Neural cell (in vitro differentiated cells): ENCODE measurements at regions not wholly inside any gene's neighbourhood (a gene's known extent, or its start where the extent isn't known, plus 50 kb on each side); places are given as distances from the start of the nearest gene placed in this dataset.

Experiments used
- H2AFZ ChIP-seq: fragments of 200-600, 300-800 bp; sonication (generic), shearing (Covaris generic); 2 replicates; pipeline ENCODE4 v1.6.0; 2014; ENCODE audit warnings: low read depth, mild to moderate bottlenecking, antibody characterized with exemption, low read length, moderate library complexity
- H3F3A ChIP-seq: fragments of 200-600 bp; shearing (Covaris generic); 2 replicates; pipeline ENCODE4 v1.6.1; 2016; ENCODE audit warnings: mild to moderate bottlenecking, moderate library complexity, mixed read lengths, antibody characterized with exemption, low read length; ENCODE audit not compliant: insufficient read depth, poor library complexity, severe bottlenecking
- H3K27ac ChIP-seq: fragments of 200-600, 300-800 bp; sonication (generic), shearing (Covaris generic); 2 replicates; pipeline ENCODE4 v1.5.1; 2014; ENCODE audit warnings: mild to moderate bottlenecking, low read length, moderate library complexity
- H3K27me3 ChIP-seq: fragments of 300-800, 200-600 bp; sonication (generic), shearing (Covaris generic); 2 replicates; pipeline ENCODE4 v1.6.0; 2014; ENCODE audit warnings: mild to moderate bottlenecking, low read depth, low read length, moderate library complexity; ENCODE audit not compliant: insufficient read depth
- H3K36me3 ChIP-seq: fragments of 300-800, 200-600 bp; sonication (generic), shearing (Covaris generic); 2 replicates; pipeline ENCODE4 v1.5.1; 2014; ENCODE audit warnings: mild to moderate bottlenecking, antibody characterized with exemption, low read length, moderate library complexity; ENCODE audit not compliant: insufficient read depth
- H3K4me2 ChIP-seq: fragments of 300-800, 200-600 bp; sonication (generic), shearing (Covaris generic); 2 replicates; pipeline ENCODE4 v1.6.0; 2014; ENCODE audit warnings: mild to moderate bottlenecking, low read length
- H3K4me3 ChIP-seq: fragments of 300-800, 200-600 bp; sonication (generic), shearing (Covaris generic); 2 replicates; pipeline ENCODE4 v1.5.1; 2014; ENCODE audit warnings: mild to moderate bottlenecking, low read length, moderate library complexity
- H3K79me2 ChIP-seq: fragments of 200-600 bp; shearing (Covaris generic); replicated peaks from 2 replicates; pipeline ENCODE4 v1.6.0; 2014; ENCODE audit warnings: mild to moderate bottlenecking, low read length, moderate library complexity; ENCODE audit not compliant: insufficient read depth
- H3K9ac ChIP-seq: fragments of 300-800, 200-600 bp; sonication (generic), shearing (Covaris generic); 2 replicates; pipeline ENCODE4 v1.6.1; 2016; ENCODE audit warnings: mild to moderate bottlenecking, low read length, mixed read lengths
- H3K9me2 ChIP-seq: fragments of 200-600 bp; shearing (Covaris generic); 2 replicates; pipeline ENCODE4 v1.6.1; 2016; ENCODE audit warnings: mild to moderate bottlenecking, low read length, mixed read lengths; ENCODE audit not compliant: insufficient read depth
- H3K9me3 ChIP-seq: fragments of 200-600, 300-800 bp; sonication (generic), shearing (Covaris generic); 2 replicates; pipeline ENCODE4 v1.6.1; 2016; ENCODE audit warnings: mild to moderate bottlenecking, mixed run types, low read length, moderate library complexity, mixed read lengths
- H4K20me1 ChIP-seq: fragments of 200-600 bp; shearing (Covaris generic); 2 replicates; pipeline ENCODE4 v1.6.1; 2016; ENCODE audit warnings: mild to moderate bottlenecking, mixed run types; ENCODE audit not compliant: insufficient read depth
- CTCF ChIP-seq: fragments of 450-650 bp; IDR thresholded peaks from 2 replicates; pipeline ENCODE4 v1.5.1; 2014; ENCODE audit warnings: antibody characterized with exemption, mild to moderate bottlenecking, moderate library complexity; ENCODE audit not compliant: poor library complexity, severe bottlenecking
- EP300 ChIP-seq: fragments of 450-650 bp; conservative IDR thresholded peaks from 2 replicates; pipeline ENCODE4 v1.6.1; 2014; ENCODE audit warnings: antibody characterized with exemption, mild to moderate bottlenecking, moderate library complexity; ENCODE audit not compliant: poor library complexity, severe bottlenecking
- EZH2 ChIP-seq: fragments of 200-600, 300-800 bp; shearing (Covaris generic), sonication (generic); IDR thresholded peaks from 2 replicates; pipeline ENCODE4 v1.6.1; 2014; ENCODE audit warnings: antibody characterized with exemption, low read length, borderline replicate concordance, mild to moderate bottlenecking; ENCODE audit not compliant: insufficient read depth, poor library complexity, severe bottlenecking
- MXI1 ChIP-seq: fragments of 450-650 bp; conservative IDR thresholded peaks from 2 replicates; pipeline ENCODE4 v1.6.1; 2014; ENCODE audit warnings: antibody characterized with exemption, mild to moderate bottlenecking; ENCODE audit not compliant: poor library complexity, severe bottlenecking
- POLR2AphosphoS5 ChIP-seq: IDR thresholded peaks from 2 replicates; pipeline ENCODE4 v1.6.1; 2012
- RAD21 ChIP-seq: fragments of 450-650 bp; conservative IDR thresholded peaks from 2 replicates; pipeline ENCODE4 v1.6.1; 2014; ENCODE audit warnings: antibody characterized with exemption, mild to moderate bottlenecking, moderate library complexity
- REST ChIP-seq: IDR thresholded peaks from 2 replicates; pipeline ENCODE4 v1.6.1; 2012; ENCODE audit warnings: borderline replicate concordance
- SMC3 ChIP-seq: fragments of 450-650 bp; conservative IDR thresholded peaks from 2 replicates; pipeline ENCODE4 v1.6.1; 2014; ENCODE audit warnings: antibody characterized with exemption, mild to moderate bottlenecking, moderate library complexity; ENCODE audit not compliant: poor library complexity
- TAF1 ChIP-seq: IDR thresholded peaks from 2 replicates; pipeline ENCODE4 v1.6.1; 2012; ENCODE audit warnings: low read depth

GRCh38 chr9:129485145-129485774 is 135.6 kb downstream of the C9orf50 start:
- no peak overlapping the region for H3K4me3 ChIP-seq
- H3K27me3 ChIP-seq = no peaks in the 10 kb centered on the region
- no peaks in the 10 kb centered on the region for H3K79me2 ChIP-seq
- peak overlapping the region; percentile 87 for H3K27ac ChIP-seq
- H4K20me1 ChIP-seq = no peaks in the 10 kb centered on the region
- H3K9me2 ChIP-seq = no peaks in the 10 kb centered on the region
- no peaks in the 10 kb centered on the region for H3K9me3 ChIP-seq
- H3F3A ChIP-seq = no peaks in the 10 kb centered on the region
- no peak overlapping the region for H3K4me2 ChIP-seq
- TF ChIP-seq REST (no peak), RAD21 (no peak), SMC3 (no peak), EP300 (no peak), POLR2AphosphoS5 (no peak), MXI1 (no peak), TAF1 (no peak), EZH2 (no peak), CTCF (no peak)
- no peak overlapping the region for H3K9ac ChIP-seq
- H3K36me3 ChIP-seq = no peaks in the 10 kb centered on the region
- H2AFZ ChIP-seq = no peak overlapping the region

- H2AFZ ChIP-seq = no peak overlapping the region
- no peaks in the 10 kb centered on the region for H3K9me3 ChIP-seq
- H4K20me1 ChIP-seq = no peaks in the 10 kb centered on the region
- H3K79me2 ChIP-seq = no peaks in the 10 kb centered on the region
- H3K27ac ChIP-seq = no peak overlapping the region
- H3K4me3 ChIP-seq = no peak overlapping the region
- no peak for TF ChIP-seq CTCF
- TF ChIP-seq RAD21 = no peak
- no peak for TF ChIP-seq SMC3
- TF ChIP-seq MXI1 = no peak
- no peak for TF ChIP-seq EZH2
- TF ChIP-seq TAF1 = no peak
- TF ChIP-seq POLR2AphosphoS5 = no peak
- TF ChIP-seq REST = no peak
- TF ChIP-seq EP300 = no peak
- no peak overlapping the region for H3K9ac ChIP-seq
- H3K4me2 ChIP-seq = no peak overlapping the region
- H3K27me3 ChIP-seq = no peaks in the 10 kb centered on the region
- H3K36me3 ChIP-seq = no peaks in the 10 kb centered on the region
- no peaks in the 10 kb centered on the region for H3K9me2 ChIP-seq
- H3F3A ChIP-seq = no peaks in the 10 kb centered on the region
Measured at GRCh38 chr9:129484352-129485000, 136.4 kb downstream of the C9orf50 start.
